ENCODE measurements at regions not wholly inside any gene's neighbourhood (a gene's known extent, or its start where the extent isn't known, plus 50 kb on each side); places are given as distances from the start of the nearest gene placed in this dataset.
A peak's percentile ranks its signal among the peaks of the same experiment; 100 is the strongest.

GRCh38 chr19:13665125-13665905, 99.0 kb upstream of the MRI1 start:
- H3K4me3 Mint-ChIP-seq, result no peak overlapping the region
- DNase-seq (ENCODE audit: low spot score), result no peak
- H3K36me3 Mint-ChIP-seq, result no peaks in the 10 kb centered on the region
- no peak overlapping the region for H3K27ac Mint-ChIP-seq
- no peaks in the 10 kb centered on the region for H3K9me3 Mint-ChIP-seq
- ChIA-PET CTCF (no interaction called here), POLR2A (no interaction called here)
- no peak for ATAC-seq
- H3K27me3 Mint-ChIP-seq (ENCODE audit: low read depth), result no peaks in the 10 kb centered on the region
- no peaks in the 10 kb centered on the region for H3K4me1 Mint-ChIP-seq
- TF ChIP-seq ATF2 (CRISPR knock-in tag; IDR thresholded peaks at IDR 0.05; ENCODE audit: borderline replicate concordance, low read depth), result no peak
- TF ChIP-seq ZNF281 (CRISPR knock-in tag; IDR thresholded peaks at IDR 0.05), result no peak
- no peak for TF ChIP-seq MXD4 (CRISPR knock-in tag; IDR thresholded peaks at IDR 0.05; ENCODE audit: borderline replicate concordance)
- TF ChIP-seq TEAD4 (CRISPR knock-in tag; IDR thresholded peaks at IDR 0.05), result no peak
- no peak for TF ChIP-seq ZBTB21 (CRISPR knock-in tag; IDR thresholded peaks at IDR 0.05; ENCODE audit: borderline replicate concordance)
- TF ChIP-seq RELA (CRISPR knock-in tag; IDR thresholded peaks at IDR 0.05; ENCODE audit: borderline replicate concordance), result no peak
- TF ChIP-seq ZNF671 (CRISPR knock-in tag; IDR thresholded peaks at IDR 0.05), result no peak
- TF ChIP-seq ESRRA (CRISPR knock-in tag; IDR thresholded peaks at IDR 0.05; ENCODE audit: borderline replicate concordance), result no peak
- no peak for TF ChIP-seq FOXP4 (CRISPR knock-in tag; IDR thresholded peaks at IDR 0.05)
- no peak for TF ChIP-seq SMAD4 (CRISPR knock-in tag; IDR thresholded peaks at IDR 0.05)

- ChIA-PET POLR2A (no interaction called here), CTCF (interaction anchor here (0.9 kb wide), 1 partner anchor 68 kb away, joined by 3 read pairs; no protein-coding TSS in a partner anchor)
- peaks cover 24% of the 10 kb centered on the region for H3K36me3 Mint-ChIP-seq
- DNase-seq (ENCODE audit: low spot score), result no peak
- no peak for TF ChIP-seq TP53 (CRISPR knock-in tag; IDR thresholded peaks at IDR 0.05)
- TF ChIP-seq KAT7 (CRISPR knock-in tag; IDR thresholded peaks at IDR 0.05; ENCODE audit: borderline replicate concordance), result no peak
- TF ChIP-seq GTF2I (CRISPR knock-in tag; conservative IDR thresholded peaks at IDR 0.05), result 0 out of 2 replicates have a peak, but pooled peaks have one; percentile 11
- TF ChIP-seq ZNF121 (CRISPR knock-in tag; IDR thresholded peaks at IDR 0.05), result peak; percentile 90
- no peak for TF ChIP-seq IRF1 (CRISPR knock-in tag; IDR thresholded peaks at IDR 0.05)
- TF ChIP-seq HMGXB4 (CRISPR knock-in tag; IDR thresholded peaks at IDR 0.05), result no peak
- TF ChIP-seq ZNF232 (CRISPR knock-in tag; IDR thresholded peaks at IDR 0.05), result no peak
- H3K27ac Mint-ChIP-seq, result no peak overlapping the region
- no peak overlapping the region for H3K4me3 Mint-ChIP-seq
- peaks cover 43% of the 10 kb centered on the region for H3K9me3 Mint-ChIP-seq
- H3K4me1 Mint-ChIP-seq, result no peaks in the 10 kb centered on the region
- ATAC-seq, result peak; percentile 62
- H3K27me3 Mint-ChIP-seq (ENCODE audit: low read depth), result peaks cover 11% of the 10 kb centered on the region; the same call in 1 of the 2 replicates
Observed at GRCh38 chr19:13652810-13653590, 111.3 kb upstream of the MRI1 start.

All from WTC11 (cell line).